ENCODE measurements at regions not wholly inside any gene's neighbourhood (a gene's known extent, or its start where the extent isn't known, plus 50 kb on each side); places are given as distances from the start of the nearest gene placed in this dataset.

DNA sequence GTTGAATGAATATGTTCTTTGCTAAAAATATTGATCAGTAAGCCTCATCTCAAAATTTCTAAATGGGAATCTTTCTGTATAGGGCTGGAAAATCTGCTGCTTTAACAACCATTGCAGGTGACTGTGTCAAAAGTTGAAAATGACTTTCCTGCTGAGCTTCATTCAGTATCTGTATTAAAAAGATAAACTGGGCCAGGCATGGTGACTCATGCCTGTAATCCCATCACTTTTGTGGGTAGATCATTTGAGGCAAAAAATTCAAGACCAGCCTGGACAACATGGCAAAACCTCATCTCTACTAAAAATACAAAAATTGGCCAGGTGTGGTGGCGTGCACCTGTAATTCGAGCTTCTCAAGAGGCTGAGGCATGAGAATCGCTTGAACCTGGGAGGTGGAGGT, 213.7 kb upstream of the SYT10 start:
- no peaks in the 10 kb centered on the region for H3K79me2 ChIP-seq (ENCODE audit: low read length)
- ChIA-PET POLR2A (ENCODE audit: unreplicated experiment) (no interaction called here), CTCF (no interaction called here)
- H3K9me2 ChIP-seq (replicated peaks; ENCODE audit: low read length): no peaks in the 10 kb centered on the region
- no peak overlapping the region for H2AFZ ChIP-seq (ENCODE audit: low read length)
- no peaks in the 10 kb centered on the region for H4K20me1 ChIP-seq (ENCODE audit: low read length)
- no peak for DNase-seq
- intact Hi-C loops (cut with micrococcal nuclease): no loop called here
- H3K4me2 ChIP-seq (ENCODE audit: low read length): no peak overlapping the region
- H3K4me1 ChIP-seq (ENCODE audit: insufficient read depth, low read length): no peaks in the 10 kb centered on the region
- no peaks in the 10 kb centered on the region for H3K27me3 ChIP-seq (ENCODE audit: low read length)
- no peak overlapping the region for H3K27ac ChIP-seq (ENCODE audit: low read length)
- no peaks in the 10 kb centered on the region for H3K36me3 ChIP-seq (ENCODE audit: low read depth, low read length)
- ATAC-seq: no peak
- BruUV-seq (replicated peaks): no TSS peak
- H3K9ac ChIP-seq (ENCODE audit: low read length): no peak overlapping the region
- no peaks in the 10 kb centered on the region for H3F3A ChIP-seq (ENCODE audit: low read length, unreplicated experiment)
- H3K4me3 ChIP-seq (ENCODE audit: low read length): no peak overlapping the region
- H3K9me3 ChIP-seq (ENCODE audit: low read length): no peaks in the 10 kb centered on the region
- TF ChIP-seq, protein P1, sequence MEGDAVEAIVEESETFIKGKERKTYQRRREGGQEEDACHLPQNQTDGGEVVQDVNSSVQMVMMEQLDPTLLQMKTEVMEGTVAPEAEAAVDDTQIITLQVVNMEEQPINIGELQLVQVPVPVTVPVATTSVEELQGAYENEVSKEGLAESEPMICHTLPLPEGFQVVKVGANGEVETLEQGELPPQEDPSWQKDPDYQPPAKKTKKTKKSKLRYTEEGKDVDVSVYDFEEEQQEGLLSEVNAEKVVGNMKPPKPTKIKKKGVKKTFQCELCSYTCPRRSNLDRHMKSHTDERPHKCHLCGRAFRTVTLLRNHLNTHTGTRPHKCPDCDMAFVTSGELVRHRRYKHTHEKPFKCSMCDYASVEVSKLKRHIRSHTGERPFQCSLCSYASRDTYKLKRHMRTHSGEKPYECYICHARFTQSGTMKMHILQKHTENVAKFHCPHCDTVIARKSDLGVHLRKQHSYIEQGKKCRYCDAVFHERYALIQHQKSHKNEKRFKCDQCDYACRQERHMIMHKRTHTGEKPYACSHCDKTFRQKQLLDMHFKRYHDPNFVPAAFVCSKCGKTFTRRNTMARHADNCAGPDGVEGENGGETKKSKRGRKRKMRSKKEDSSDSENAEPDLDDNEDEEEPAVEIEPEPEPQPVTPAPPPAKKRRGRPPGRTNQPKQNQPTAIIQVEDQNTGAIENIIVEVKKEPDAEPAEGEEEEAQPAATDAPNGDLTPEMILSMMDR (conservative IDR thresholded peaks at IDR 0.05; ENCODE audit: low read depth, low read length): no peak
- TF ChIP-seq EZH2 (IDR thresholded peaks at IDR 0.05; ENCODE audit: low read length, unreplicated experiment) (no peak), EZH2phosphoT487 (IDR thresholded peaks at IDR 0.05; ENCODE audit: borderline replicate concordance, low read length) (no peak)

DNA sequence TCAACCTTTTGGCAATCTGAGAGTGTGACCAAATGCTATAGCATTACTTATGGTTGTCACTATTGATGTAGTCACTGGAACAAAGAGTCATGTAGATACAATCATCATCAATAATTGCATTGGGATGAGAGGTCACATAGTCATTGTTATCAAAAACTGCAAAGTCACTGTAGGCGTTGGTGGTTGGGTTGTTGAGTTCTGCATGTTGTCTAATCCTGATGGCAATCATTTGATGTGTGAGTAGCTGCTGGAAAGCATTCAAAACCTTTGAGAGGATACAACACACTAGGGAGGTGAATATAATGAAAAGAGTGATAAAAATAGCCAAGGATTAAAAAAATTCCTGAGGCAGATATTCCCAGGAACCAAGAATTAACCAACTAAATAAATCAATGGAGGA, 214.7 kb upstream of the SYT10 start:
- no peaks in the 10 kb centered on the region for H3K36me3 ChIP-seq (ENCODE audit: low read depth, low read length)
- H3K4me1 ChIP-seq (ENCODE audit: insufficient read depth, low read length): no peaks in the 10 kb centered on the region
- ChIA-PET POLR2A (ENCODE audit: unreplicated experiment) (no interaction called here), CTCF (no interaction called here)
- BruUV-seq (replicated peaks): no TSS peak
- DNase-seq (no peak), ATAC-seq (no peak)
- H3K9ac ChIP-seq (ENCODE audit: low read length): no peak overlapping the region
- intact Hi-C loops (cut with micrococcal nuclease): no loop called here
- no peaks in the 10 kb centered on the region for H3F3A ChIP-seq (ENCODE audit: low read length, unreplicated experiment)
- no peaks in the 10 kb centered on the region for H3K79me2 ChIP-seq (ENCODE audit: low read length)
- no peaks in the 10 kb centered on the region for H3K27me3 ChIP-seq (ENCODE audit: low read length)
- H3K9me3 ChIP-seq (ENCODE audit: low read length): no peaks in the 10 kb centered on the region
- no peak overlapping the region for H3K27ac ChIP-seq (ENCODE audit: low read length)
- no peak overlapping the region for H3K4me2 ChIP-seq (ENCODE audit: low read length)
- no peak overlapping the region for H2AFZ ChIP-seq (ENCODE audit: low read length)
- H3K9me2 ChIP-seq (replicated peaks; ENCODE audit: low read length): no peaks in the 10 kb centered on the region
- H4K20me1 ChIP-seq (ENCODE audit: low read length): no peaks in the 10 kb centered on the region
- TF ChIP-seq EZH2 (IDR thresholded peaks at IDR 0.05; ENCODE audit: low read length, unreplicated experiment): no peak
- no peak for TF ChIP-seq EZH2phosphoT487 (IDR thresholded peaks at IDR 0.05; ENCODE audit: borderline replicate concordance, low read length)
- TF ChIP-seq, protein P1 (conservative IDR thresholded peaks at IDR 0.05; ENCODE audit: low read depth, low read length): no peak
- no peak overlapping the region for H3K4me3 ChIP-seq (ENCODE audit: low read length)

DNA sequence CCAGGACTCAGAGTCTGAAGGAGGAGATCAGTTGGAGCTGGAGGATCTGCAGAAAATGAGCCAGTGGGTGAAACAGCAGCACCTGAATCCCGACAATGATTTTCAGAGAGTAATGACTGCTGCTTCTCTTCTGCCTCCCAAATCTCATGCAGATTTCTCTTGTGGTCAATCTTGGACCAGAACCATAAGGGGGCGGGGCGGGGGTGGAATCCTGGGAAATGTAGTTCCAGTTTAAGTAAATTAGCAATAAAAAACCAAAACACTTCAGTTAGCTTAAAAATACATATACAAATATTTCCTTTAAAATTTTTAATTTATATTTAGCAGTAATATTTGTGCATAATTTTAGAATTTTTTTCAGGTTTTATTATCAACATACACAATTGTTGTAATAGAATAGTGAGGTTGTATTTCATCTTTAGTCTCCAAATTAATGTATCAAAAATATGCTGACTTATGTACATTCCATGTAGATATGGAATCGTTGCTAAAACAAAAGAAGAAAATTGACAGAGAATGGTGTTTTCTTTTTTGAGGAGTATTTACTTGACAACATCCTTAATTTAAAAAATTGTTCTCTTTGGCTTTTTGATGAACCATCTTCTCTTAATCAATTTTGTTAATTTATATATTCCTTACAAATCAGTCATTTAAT, 223.5 kb upstream of the SYT10 start:
- no peaks in the 10 kb centered on the region for H3F3A ChIP-seq (ENCODE audit: low read length, unreplicated experiment)
- BruUV-seq (replicated peaks): no TSS peak
- no peak for ATAC-seq
- DNase-seq: no peak
- no peaks in the 10 kb centered on the region for H3K4me1 ChIP-seq (ENCODE audit: insufficient read depth, low read length)
- no peaks in the 10 kb centered on the region for H3K9me2 ChIP-seq (replicated peaks; ENCODE audit: low read length)
- TF ChIP-seq EZH2 (IDR thresholded peaks at IDR 0.05; ENCODE audit: low read length, unreplicated experiment): no peak
- no peak for TF ChIP-seq EZH2phosphoT487 (IDR thresholded peaks at IDR 0.05; ENCODE audit: borderline replicate concordance, low read length)
- TF ChIP-seq, protein P1 (conservative IDR thresholded peaks at IDR 0.05; ENCODE audit: low read depth, low read length): no peak
- no peaks in the 10 kb centered on the region for H3K27me3 ChIP-seq (ENCODE audit: low read length)
- H3K27ac ChIP-seq (ENCODE audit: low read length): no peak overlapping the region
- intact Hi-C loops (cut with micrococcal nuclease): no loop called here
- H3K4me3 ChIP-seq (ENCODE audit: low read length): no peak overlapping the region
- CTCF ChIA-PET: no interaction called here
- no peak overlapping the region for H3K9ac ChIP-seq (ENCODE audit: low read length)
- H3K36me3 ChIP-seq (ENCODE audit: low read depth, low read length): no peaks in the 10 kb centered on the region
- no peak overlapping the region for H3K4me2 ChIP-seq (ENCODE audit: low read length)
- H3K79me2 ChIP-seq (ENCODE audit: low read length): no peaks in the 10 kb centered on the region
- POLR2A ChIA-PET (ENCODE audit: unreplicated experiment): no interaction called here
- no peaks in the 10 kb centered on the region for H3K9me3 ChIP-seq (ENCODE audit: low read length)
- H4K20me1 ChIP-seq (ENCODE audit: low read length): no peaks in the 10 kb centered on the region
- H2AFZ ChIP-seq (ENCODE audit: low read length): no peak overlapping the region

All from PC-3 (cell line).